HG03159 (cell line): ENCODE measurements at regions not wholly inside any gene's neighbourhood (a gene's known extent, or its start where the extent isn't known, plus 50 kb on each side); places are given as distances from the start of the nearest gene placed in this dataset.

ENCODE experiments used
- ATAC-seq: cut with Tn5 transposase; IDR thresholded peaks from one replicate; pipeline ENCODE4 v1.9.1; 2021; ENCODE audit warnings: mild to moderate bottlenecking, moderate library complexity; ENCODE audit not compliant: unreplicated experiment

GRCh38 chr2:217394510-217395351 lies 534.9 kb upstream of the TNP1 start:
- no peak for ATAC-seq

GRCh38 chr2:217393585-217394032 lies 533.7 kb upstream of the TNP1 start:
- no peak for ATAC-seq

- ATAC-seq = no peak
These were observed 533.2 kb upstream of the TNP1 start for GRCh38 chr2:217392930-217393584.

GRCh38 chr2:217387776-217388387 lies 528.0 kb upstream of the TNP1 start:
- no peak for ATAC-seq

GRCh38 chr2:217386041-217386440 lies 526.2 kb upstream of the TNP1 start:
- ATAC-seq = no peak

- ATAC-seq = no peak
These were observed 523.8 kb upstream of the TNP1 start for GRCh38 chr2:217383620-217384019.

GRCh38 chr2:217382794-217383193 lies 522.9 kb upstream of the TNP1 start:
- no peak for ATAC-seq

- ATAC-seq = no peak
These were observed 519.9 kb upstream of the TNP1 start for GRCh38 chr2:217379807-217380206.

- ATAC-seq = no peak
These were observed 512.9 kb upstream of the TNP1 start for GRCh38 chr2:217372794-217373193.

GRCh38 chr2:217371781-217372213 lies 511.9 kb upstream of the TNP1 start:
- no peak for ATAC-seq

- ATAC-seq = no peak
These were observed 510.5 kb upstream of the TNP1 start for GRCh38 chr2:217370391-217370790.

GRCh38 chr2:217367464-217367863 lies 507.6 kb upstream of the TNP1 start:
- ATAC-seq = no peak

- ATAC-seq = no peak
These were observed 507.1 kb upstream of the TNP1 start for GRCh38 chr2:217366966-217367365.

GRCh38 chr2:217366266-217366895 lies 506.5 kb upstream of the TNP1 start:
- no peak for ATAC-seq

GRCh38 chr2:217365656-217366055 lies 505.8 kb upstream of the TNP1 start:
- no peak for ATAC-seq

GRCh38 chr2:217364224-217364623 lies 504.4 kb upstream of the TNP1 start:
- no peak for ATAC-seq

- no peak for ATAC-seq
These were observed 503.6 kb upstream of the TNP1 start for GRCh38 chr2:217363470-217363869.

- ATAC-seq = no peak
These were observed 502.8 kb upstream of the TNP1 start for GRCh38 chr2:217362710-217363109.

GRCh38 chr2:217362286-217362685 lies 502.4 kb upstream of the TNP1 start:
- ATAC-seq = no peak

GRCh38 chr2:217361483-217361880 lies 501.6 kb upstream of the TNP1 start:
- no peak for ATAC-seq

- ATAC-seq = no peak
These were observed 501.1 kb upstream of the TNP1 start for GRCh38 chr2:217360781-217361482.
